Parathyroid adenoma (tissue), 2 donors: ENCODE measurements at regions not wholly inside any gene's neighbourhood (a gene's known extent, or its start where the extent isn't known, plus 50 kb on each side); places are given as distances from the start of the nearest gene placed in this dataset.

Experiments
- H2AFZ ChIP-seq: fragments of 300-600 bp; sonication (generic); one replicate; pipeline ENCODE4 v1.7.0; 2017; ENCODE audit warnings: antibody characterized with exemption, mild to moderate bottlenecking
- H3K27ac ChIP-seq: fragments of 300-600 bp; sonication (generic); one replicate; pipeline ENCODE4 v1.7.0; 2017
- H3K27me3 ChIP-seq: fragments of 300-600 bp; sonication (generic); one replicate; pipeline ENCODE4 v1.7.0; 2017; ENCODE audit warnings: low read length; ENCODE audit not compliant: control insufficient read depth, insufficient read depth
- H3K36me3 ChIP-seq: fragments of 300-600 bp; sonication (generic); one replicate; pipeline ENCODE4 v1.7.0; 2017; ENCODE audit warnings: low read length; ENCODE audit not compliant: control insufficient read depth, insufficient read depth
- H3K4me1 ChIP-seq: fragments of 300-600 bp; sonication (generic); one replicate; pipeline ENCODE4 v1.7.0; 2017; ENCODE audit warnings: control low read depth
- H3K4me2 ChIP-seq: fragments of 300-600 bp; sonication (generic); one replicate; pipeline ENCODE4 v1.7.0; 2017; ENCODE audit warnings: low read length
- H3K4me3 ChIP-seq: fragments of 300-600 bp; sonication (generic); one replicate; pipeline ENCODE4 v1.7.0; 2017; ENCODE audit warnings: low read depth, low read length
- H3K79me2 ChIP-seq: fragments of 300-600 bp; sonication (generic); one replicate; pipeline ENCODE4 v1.7.0; 2017; ENCODE audit warnings: control low read depth
- H3K9ac ChIP-seq: fragments of 300-600 bp; sonication (generic); one replicate; pipeline ENCODE4 v1.7.0; 2017; ENCODE audit warnings: mild to moderate bottlenecking
- H3K9me3 ChIP-seq: fragments of 300-600 bp; sonication (generic); one replicate; pipeline ENCODE4 v1.7.0; 2017; ENCODE audit warnings: low read length; ENCODE audit not compliant: control insufficient read depth
- TF ChIP-seq, protein P1 (sequence below): fragments of 300-600 bp; sonication (generic); IDR thresholded peaks from one replicate; pipeline ENCODE4 v1.7.0; 2017; ENCODE audit warnings: antibody characterized with exemption, mild to moderate bottlenecking
- donor health status: primary hyperparathyroidism.

DNA sequence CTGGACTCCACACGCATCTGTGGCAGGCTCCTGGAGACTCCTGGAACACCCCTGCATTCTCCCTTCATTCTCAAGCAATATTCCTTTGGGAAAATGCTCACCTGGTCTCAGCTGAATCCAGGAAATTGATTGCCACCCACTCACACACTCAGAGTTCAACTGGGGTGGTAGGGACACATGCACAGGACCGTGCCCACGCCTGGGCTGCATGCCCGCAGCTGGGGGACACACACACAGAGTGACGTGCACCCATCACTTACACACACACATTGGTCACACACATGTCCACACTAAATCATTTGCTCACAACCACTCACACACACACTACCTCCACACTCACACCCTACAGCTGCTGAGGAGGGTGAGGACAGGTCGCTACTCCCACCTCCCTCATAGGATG is 84.8 kb downstream of the ENGASE start:
- Histone ChIP-seq H3K27me3 (no peaks in the 10 kb centered on the region), H3K27ac (no peak overlapping the region), H3K9ac (no peak overlapping the region)

DNA sequence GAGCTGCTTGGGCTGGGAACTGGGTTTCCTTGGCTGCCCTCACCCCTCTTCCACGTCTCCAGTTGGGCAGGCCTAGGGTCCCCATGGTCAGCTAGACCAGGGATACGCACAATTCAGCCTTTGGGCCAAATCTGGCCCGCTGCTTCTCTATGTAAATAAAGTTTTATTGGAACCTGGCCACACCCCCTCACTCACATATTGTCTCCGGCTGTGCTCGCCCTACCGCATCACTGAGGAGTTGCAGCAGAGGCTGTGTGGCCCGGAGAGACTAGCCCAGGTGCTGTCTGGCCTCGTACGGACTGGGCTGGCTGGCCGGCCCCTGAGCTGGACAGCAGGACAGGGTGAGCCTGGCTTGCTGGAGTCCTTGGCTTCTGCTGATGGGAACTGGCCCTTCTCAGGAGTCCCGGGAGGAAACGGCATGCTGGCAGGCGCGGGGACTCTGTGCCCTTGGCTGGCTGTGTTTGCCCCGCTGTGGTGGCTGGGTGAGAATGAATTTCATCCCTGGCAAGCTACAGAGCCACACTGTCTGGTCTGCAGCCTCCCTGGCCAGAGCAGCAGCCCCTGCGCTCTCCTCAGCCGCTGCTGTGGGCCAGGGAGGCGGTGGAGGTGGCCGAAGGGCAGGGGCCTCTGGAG is 82.0 kb downstream of the ENGASE start:
- Histone ChIP-seq H3K9me3 (no peaks in the 10 kb centered on the region), H2AFZ (no peak overlapping the region), H3K36me3 (no peaks in the 10 kb centered on the region), H3K27me3 (no peaks in the 10 kb centered on the region), H3K4me2 (no peak overlapping the region), H3K79me2 (no peaks in the 10 kb centered on the region), H3K4me1 (no peaks in the 10 kb centered on the region), H3K27ac (no peak overlapping the region), H3K4me3 (no peak overlapping the region), H3K9ac (no peak overlapping the region)
- TF ChIP-seq, protein P1, sequence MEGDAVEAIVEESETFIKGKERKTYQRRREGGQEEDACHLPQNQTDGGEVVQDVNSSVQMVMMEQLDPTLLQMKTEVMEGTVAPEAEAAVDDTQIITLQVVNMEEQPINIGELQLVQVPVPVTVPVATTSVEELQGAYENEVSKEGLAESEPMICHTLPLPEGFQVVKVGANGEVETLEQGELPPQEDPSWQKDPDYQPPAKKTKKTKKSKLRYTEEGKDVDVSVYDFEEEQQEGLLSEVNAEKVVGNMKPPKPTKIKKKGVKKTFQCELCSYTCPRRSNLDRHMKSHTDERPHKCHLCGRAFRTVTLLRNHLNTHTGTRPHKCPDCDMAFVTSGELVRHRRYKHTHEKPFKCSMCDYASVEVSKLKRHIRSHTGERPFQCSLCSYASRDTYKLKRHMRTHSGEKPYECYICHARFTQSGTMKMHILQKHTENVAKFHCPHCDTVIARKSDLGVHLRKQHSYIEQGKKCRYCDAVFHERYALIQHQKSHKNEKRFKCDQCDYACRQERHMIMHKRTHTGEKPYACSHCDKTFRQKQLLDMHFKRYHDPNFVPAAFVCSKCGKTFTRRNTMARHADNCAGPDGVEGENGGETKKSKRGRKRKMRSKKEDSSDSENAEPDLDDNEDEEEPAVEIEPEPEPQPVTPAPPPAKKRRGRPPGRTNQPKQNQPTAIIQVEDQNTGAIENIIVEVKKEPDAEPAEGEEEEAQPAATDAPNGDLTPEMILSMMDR, result no peak

More for the DNA sequence above, 84.8 kb downstream of the ENGASE start:
- no peaks in the 10 kb centered on the region for H3K4me1 ChIP-seq
- no peak overlapping the region for H3K4me3 ChIP-seq
- no peak overlapping the region for H2AFZ ChIP-seq
- H3K9me3 ChIP-seq, result no peaks in the 10 kb centered on the region
- no peak overlapping the region for H3K4me2 ChIP-seq
- H3K79me2 ChIP-seq, result no peaks in the 10 kb centered on the region
- TF ChIP-seq, protein P1, result no peak
- H3K36me3 ChIP-seq, result no peaks in the 10 kb centered on the region

DNA sequence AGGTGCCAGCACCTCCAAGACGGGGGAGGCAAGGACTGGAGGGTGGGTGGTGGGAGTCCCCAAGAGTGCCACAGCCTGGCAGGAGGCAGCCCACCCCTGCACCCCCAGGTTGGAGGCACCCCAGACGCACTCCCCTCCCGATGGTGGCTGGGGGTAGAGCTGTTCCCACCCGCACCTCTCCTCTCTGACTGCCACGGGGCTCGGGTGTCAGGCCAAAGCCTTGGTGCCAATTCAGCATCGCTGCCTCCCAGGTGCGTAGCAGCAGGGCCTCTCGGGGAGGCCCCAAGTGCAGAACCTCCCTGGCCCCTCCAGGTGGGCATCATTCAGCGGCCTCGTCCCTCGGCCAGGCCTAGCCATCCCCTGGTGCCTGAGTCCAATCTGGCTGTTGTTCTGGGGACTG is 81.1 kb downstream of the ENGASE start:
- no peak overlapping the region for H3K27ac ChIP-seq
- H3K4me1 ChIP-seq, result no peaks in the 10 kb centered on the region
- H2AFZ ChIP-seq, result no peak overlapping the region
- no peaks in the 10 kb centered on the region for H3K9me3 ChIP-seq
- H3K4me3 ChIP-seq, result no peak overlapping the region
- no peaks in the 10 kb centered on the region for H3K79me2 ChIP-seq
- H3K27me3 ChIP-seq, result no peaks in the 10 kb centered on the region
- TF ChIP-seq, protein P1, result no peak
- no peak overlapping the region for H3K9ac ChIP-seq
- H3K36me3 ChIP-seq, result no peaks in the 10 kb centered on the region
- H3K4me2 ChIP-seq, result no peak overlapping the region

DNA sequence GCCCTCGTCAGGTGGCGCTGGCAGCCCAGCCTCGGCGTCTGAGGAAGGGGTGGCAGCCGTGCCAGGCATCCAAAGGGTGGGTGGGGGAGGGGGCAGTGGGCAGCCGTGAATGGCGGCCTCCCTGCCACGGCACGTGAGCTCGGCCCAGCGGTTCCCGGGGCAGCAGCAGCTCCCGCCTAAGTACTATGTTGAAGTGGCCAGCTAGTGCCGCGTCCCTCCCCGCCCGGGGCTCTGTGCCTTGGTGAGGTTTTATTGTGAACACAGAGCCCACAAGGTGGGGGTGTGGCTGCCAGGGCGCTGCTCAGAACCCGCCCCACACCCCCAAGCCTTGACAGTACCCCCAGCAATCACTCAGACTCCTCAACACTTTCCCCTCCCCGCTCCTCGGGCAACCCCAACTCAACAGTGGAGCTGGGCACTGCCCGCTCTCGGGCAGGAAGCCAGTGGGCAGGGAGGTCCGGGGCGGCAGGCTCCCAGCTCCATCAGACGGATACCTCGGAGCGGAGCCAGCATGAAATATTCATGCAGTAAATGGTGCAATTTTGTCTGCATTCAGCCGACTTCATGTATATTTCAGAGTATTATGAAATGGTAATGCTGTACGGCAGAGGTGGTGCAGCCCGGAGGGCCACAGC is 80.4 kb downstream of the ENGASE start:
- Histone ChIP-seq H3K9me3 (no peaks in the 10 kb centered on the region), H3K79me2 (no peaks in the 10 kb centered on the region), H3K4me3 (no peak overlapping the region), H2AFZ (no peak overlapping the region), H3K9ac (no peak overlapping the region), H3K36me3 (no peaks in the 10 kb centered on the region), H3K4me1 (no peaks in the 10 kb centered on the region), H3K4me2 (no peak overlapping the region), H3K27ac (no peak overlapping the region), H3K27me3 (no peaks in the 10 kb centered on the region)
- TF ChIP-seq, protein P1, result no peak

DNA sequence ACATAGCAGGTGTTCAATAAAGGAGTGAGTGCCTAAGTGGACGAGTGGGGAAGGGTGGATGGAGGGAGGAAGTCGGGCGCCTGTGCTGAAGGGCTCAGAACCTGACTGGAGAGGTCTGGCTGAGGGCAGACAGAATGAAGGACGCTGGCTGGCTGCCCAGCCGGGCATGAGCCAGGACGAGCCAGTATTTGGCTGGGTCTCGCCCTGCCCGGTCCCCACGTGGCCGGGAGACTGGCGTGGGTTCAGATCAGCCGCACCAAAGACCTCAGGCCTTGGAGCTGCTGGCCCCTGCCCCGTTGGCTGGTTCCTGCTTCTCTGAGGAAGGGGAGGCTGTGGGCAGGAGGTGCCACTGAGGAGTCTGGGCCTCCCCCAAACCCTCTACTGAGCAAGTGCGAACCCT is 79.8 kb downstream of the ENGASE start:
- H3K36me3 ChIP-seq, result no peaks in the 10 kb centered on the region
- no peak overlapping the region for H3K4me2 ChIP-seq
- no peaks in the 10 kb centered on the region for H3K9me3 ChIP-seq
- H3K4me1 ChIP-seq, result no peaks in the 10 kb centered on the region
- no peak overlapping the region for H3K9ac ChIP-seq
- H3K27ac ChIP-seq, result no peak overlapping the region
- H2AFZ ChIP-seq, result no peak overlapping the region
- H3K79me2 ChIP-seq, result no peaks in the 10 kb centered on the region
- no peak overlapping the region for H3K4me3 ChIP-seq
- TF ChIP-seq, protein P1, result no peak
- no peaks in the 10 kb centered on the region for H3K27me3 ChIP-seq
